ENCODE measurements at regions not wholly inside any gene's neighbourhood (a gene's known extent, or its start where the extent isn't known, plus 50 kb on each side); places are given as distances from the start of the nearest gene placed in this dataset.

DNA sequence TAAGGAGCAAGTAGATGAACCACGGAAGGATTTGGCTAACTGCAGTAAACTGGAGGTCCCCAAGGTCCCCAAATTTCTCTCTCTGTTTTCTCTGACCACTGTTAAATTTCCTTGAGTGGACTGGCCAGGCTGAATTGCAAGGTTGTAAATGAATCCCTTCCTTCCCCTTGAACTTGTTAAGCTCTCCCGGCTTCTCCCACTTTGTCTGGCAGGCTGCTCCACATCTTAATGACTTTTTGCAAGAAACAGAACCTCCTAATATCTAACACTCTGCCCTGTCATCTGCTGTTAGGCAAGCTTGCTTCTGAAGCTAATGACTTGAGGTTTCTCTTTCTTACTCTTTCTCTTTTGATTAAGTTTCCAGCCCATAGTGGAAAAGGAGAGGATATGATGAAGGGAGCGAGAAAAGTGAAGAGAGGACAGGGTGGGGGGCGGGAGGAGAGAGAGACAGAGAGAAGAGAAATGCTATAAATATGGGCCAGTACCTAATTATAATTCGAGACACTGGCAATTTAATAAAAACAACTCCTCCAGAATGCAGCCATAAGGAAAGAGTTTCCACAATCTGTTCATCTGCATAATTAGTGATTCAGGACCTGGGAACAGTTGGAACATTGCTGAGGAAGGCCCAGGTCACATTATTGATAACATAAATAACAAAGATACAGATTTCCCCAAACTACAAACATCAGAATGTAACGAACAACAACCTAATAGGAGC lies 437.3 kb upstream of the MPDZ start:
- TF ChIP-seq, protein P1, sequence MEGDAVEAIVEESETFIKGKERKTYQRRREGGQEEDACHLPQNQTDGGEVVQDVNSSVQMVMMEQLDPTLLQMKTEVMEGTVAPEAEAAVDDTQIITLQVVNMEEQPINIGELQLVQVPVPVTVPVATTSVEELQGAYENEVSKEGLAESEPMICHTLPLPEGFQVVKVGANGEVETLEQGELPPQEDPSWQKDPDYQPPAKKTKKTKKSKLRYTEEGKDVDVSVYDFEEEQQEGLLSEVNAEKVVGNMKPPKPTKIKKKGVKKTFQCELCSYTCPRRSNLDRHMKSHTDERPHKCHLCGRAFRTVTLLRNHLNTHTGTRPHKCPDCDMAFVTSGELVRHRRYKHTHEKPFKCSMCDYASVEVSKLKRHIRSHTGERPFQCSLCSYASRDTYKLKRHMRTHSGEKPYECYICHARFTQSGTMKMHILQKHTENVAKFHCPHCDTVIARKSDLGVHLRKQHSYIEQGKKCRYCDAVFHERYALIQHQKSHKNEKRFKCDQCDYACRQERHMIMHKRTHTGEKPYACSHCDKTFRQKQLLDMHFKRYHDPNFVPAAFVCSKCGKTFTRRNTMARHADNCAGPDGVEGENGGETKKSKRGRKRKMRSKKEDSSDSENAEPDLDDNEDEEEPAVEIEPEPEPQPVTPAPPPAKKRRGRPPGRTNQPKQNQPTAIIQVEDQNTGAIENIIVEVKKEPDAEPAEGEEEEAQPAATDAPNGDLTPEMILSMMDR (IDR thresholded peaks at IDR 0.05; ENCODE audit: control insufficient read depth, extremely low read depth, insufficient read depth): no peak
- no peak for DNase-seq (ENCODE audit: low read depth)
- no peak overlapping the region for H3K4me3 ChIP-seq (ENCODE audit: low read depth, low read length)

DNA sequence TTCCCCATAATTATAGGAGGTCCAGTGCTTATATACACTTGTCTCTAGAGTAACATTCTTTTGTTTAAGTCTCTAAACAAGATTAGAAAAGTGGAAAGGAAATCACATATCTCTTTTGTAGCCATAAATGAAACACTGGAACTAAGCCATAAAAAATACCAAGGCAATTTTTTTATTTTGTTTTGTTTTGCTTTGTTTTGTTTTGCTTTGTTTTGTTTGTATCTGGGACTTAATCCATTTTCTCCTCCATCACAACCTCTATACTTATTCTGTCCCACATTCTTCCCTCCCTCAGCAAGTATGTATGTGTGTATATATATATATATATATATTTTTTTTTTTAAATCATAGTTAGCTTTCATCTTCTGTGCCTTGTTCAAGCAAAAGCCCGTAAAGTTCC lies 436.6 kb upstream of the MPDZ start:
- H3K4me3 ChIP-seq (ENCODE audit: low read depth, low read length): no peak overlapping the region
- TF ChIP-seq, protein P1 (IDR thresholded peaks at IDR 0.05; ENCODE audit: control insufficient read depth, extremely low read depth, insufficient read depth): no peak
- DNase-seq (ENCODE audit: low read depth): no peak

DNA sequence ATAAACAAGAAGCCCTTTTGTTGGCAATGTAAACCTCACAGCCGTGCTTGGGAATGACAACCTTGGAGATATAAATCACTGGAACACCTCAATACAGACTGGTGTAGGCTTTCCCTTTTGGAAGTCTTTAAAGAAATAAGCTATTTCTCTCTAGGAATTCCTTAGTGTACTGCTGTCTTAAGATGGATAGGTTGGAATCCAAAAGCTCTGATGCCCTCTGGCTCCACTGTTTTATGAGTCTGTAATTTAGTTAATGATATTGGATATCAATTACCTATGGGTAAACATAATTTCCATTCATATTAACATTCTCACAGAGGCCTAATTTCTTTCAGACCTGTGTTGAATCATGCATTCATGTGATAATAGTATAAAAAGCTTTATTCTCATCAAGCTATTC lies 435.9 kb upstream of the MPDZ start:
- DNase-seq (ENCODE audit: low read depth): no peak
- TF ChIP-seq, protein P1 (IDR thresholded peaks at IDR 0.05; ENCODE audit: control insufficient read depth, extremely low read depth, insufficient read depth): no peak
- H3K4me3 ChIP-seq (ENCODE audit: low read depth, low read length): no peak overlapping the region

DNA sequence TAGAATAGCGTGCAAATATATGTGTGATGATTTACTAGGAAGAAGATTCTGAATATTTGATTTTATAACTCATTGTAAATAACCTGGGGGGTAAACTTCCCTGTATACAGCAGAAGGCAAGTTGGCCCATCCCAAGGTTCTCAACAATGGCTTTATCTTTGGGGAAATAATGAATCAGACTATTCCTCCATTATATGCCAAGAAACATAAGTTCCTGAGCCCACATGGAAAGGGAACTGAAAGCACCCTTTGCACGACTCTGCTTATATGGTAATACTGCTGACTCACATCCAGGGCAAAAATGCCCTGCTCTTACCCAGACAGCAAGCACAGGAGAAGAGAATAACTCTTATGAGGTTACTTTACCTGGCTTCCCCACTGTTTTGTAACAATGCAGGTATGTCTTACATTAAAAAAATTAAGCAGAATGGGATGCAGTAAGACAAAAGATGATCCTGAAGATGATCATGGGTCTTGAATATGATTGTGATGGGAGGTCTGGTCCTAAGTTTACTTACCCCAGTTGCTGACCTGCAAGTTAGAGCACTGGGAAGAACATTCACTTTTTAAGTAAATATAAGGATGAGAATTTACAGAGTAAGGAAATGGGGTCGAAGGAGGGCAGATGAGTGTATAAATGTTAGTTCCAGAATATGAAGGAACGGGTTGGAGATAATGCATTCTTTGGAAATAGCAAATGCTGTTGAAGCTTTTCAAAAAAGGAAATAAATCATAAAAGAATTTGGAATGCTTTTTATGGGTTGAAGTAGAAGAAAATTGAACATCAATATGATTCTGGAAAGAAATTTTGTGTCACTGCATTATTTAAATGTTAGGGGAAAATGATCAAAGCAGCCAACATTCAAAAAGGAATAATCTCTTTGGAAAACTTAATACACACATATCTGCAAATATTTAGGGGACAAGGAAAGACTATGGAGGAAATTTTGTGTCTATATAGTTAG lies 428.4 kb upstream of the MPDZ start:
- H3K4me3 ChIP-seq (ENCODE audit: low read depth, low read length): no peak overlapping the region
- DNase-seq (ENCODE audit: low read depth): no peak
- TF ChIP-seq, protein P1 (IDR thresholded peaks at IDR 0.05; ENCODE audit: control insufficient read depth, extremely low read depth, insufficient read depth): no peak

DNA sequence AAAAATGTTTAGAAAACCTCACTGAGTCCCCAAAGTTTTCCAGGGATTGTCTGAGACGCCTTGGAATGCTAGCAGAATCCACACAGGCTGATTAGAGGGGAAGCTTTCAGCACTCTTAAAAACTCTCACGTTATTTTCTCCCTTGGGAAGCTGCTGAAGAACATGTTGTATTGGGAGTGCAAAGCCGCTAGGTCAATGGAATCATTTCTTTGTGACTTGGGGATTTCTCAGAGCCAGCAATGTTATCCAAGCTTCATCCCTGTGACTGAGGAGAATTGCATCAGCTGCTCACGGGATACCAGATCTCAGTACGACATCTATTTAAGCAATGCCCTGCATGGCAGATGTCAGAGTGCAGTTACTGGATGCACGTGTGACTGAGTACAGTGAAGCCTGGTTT lies 426.4 kb upstream of the MPDZ start:
- no peak overlapping the region for H3K4me3 ChIP-seq (ENCODE audit: low read depth, low read length)
- TF ChIP-seq, protein P1 (IDR thresholded peaks at IDR 0.05; ENCODE audit: control insufficient read depth, extremely low read depth, insufficient read depth): no peak
- no peak for DNase-seq (ENCODE audit: low read depth)

DNA sequence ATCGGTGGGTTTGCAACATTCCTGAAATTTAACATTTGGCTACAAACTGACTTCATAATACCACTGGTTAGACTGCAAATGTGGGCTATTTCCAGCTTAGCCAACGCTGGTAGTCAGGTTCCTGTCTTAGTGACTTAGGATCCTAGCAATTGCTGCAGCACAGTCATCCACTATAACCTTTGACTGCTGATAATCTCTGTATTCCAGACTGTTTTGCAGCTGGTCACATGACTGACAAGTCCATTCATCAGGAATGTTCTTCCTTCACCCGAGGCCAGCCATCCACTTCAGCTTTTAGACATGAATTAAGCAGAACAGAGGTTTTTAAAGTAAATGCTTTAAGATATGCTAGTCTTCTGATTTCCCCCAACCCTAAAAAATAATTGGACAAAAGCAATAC lies 425.9 kb upstream of the MPDZ start:
- DNase-seq (ENCODE audit: low read depth): no peak
- TF ChIP-seq, protein P1 (IDR thresholded peaks at IDR 0.05; ENCODE audit: control insufficient read depth, extremely low read depth, insufficient read depth): no peak
- H3K4me3 ChIP-seq (ENCODE audit: low read depth, low read length): no peak overlapping the region
